A549 (cell line): ENCODE measurements at regions not wholly inside any gene's neighbourhood (a gene's known extent, or its start where the extent isn't known, plus 50 kb on each side); places are given as distances from the start of the nearest gene placed in this dataset.

Experiments used
- ATAC-seq, 2 experiments: fragments of 200-7000 bp in 1 of 2; fragments of >200 bp in 1 of 2; cut with Nextera tagmentation in 1 of 2; cut with Tn5 transposase in 1 of 2; 3 replicates each; pipeline versions ENCODE4 v1.8.0 to v1.9.1; 2018 to 2020; ENCODE audit warnings: mild to moderate bottlenecking in 1 of 2, moderate library complexity in 1 of 2
- CTCF ChIA-PET: fragments of 300-600 bp; sonication (Branson Sonifier 250); formaldehyde crosslinking; extraction: SDS; loops from one replicate; lab custom pipeline; 2021; ENCODE audit warnings: antibody characterized with exemption, inconsistent platforms; lab: Yijun Ruan, JAX
- POLR2A ChIA-PET: fragments of 350-600 bp; formaldehyde crosslinking; extraction: SDS; loops from one replicate; lab custom pipeline; 2021; ENCODE audit warnings: antibody characterized with exemption, inconsistent platforms; lab: Yijun Ruan, JAX
- DNase-seq, 2 experiments: peaks; one replicate each; pipeline versions ENCODE4 v3.0.0 to v3.0.0-alpha.2; 2011 to 2016; ENCODE audit warnings: low read depth in 1 of 2, low spot score in 1 of 2
- FAIRE-seq: peaks from 2 replicates; lab custom pipeline; 2011; peaks lifted over from hg19 to GRCh38; lab: Jason Lieb, UNC
- H3K27ac ChIP-seq, 2 experiments: fragments of >200 bp; sonication (Bioruptor Twin); formaldehyde crosslinking; 3 replicates each; pipeline ENCODE4 v1.5.1; 2016 to 2017
- H3K4me1 ChIP-seq: fragments of >200 bp; sonication (Bioruptor Twin); formaldehyde crosslinking; 3 replicates; pipeline ENCODE4 v1.6.1; 2016
- H3K4me2 ChIP-seq: fragments of >200 bp; sonication (Bioruptor Twin); formaldehyde crosslinking; 3 replicates; pipeline ENCODE4 v1.6.1; 2016
- H3K4me3 ChIP-seq: fragments of >200 bp; sonication (Bioruptor Twin); formaldehyde crosslinking; 3 replicates; pipeline ENCODE4 v1.5.1; 2016
- H3K9me3 ChIP-seq: fragments of >200 bp; sonication (Bioruptor Twin); formaldehyde crosslinking; 3 replicates; pipeline ENCODE4 v1.6.1; 2016
- CHD2 ChIP-seq: fragments of 150-350 bp; IDR thresholded peaks from 2 replicates; pipeline ENCODE4 v1.6.1; 2014; ENCODE audit warnings: low read length; ENCODE audit not compliant: partially characterized antibody
- FOXS1 ChIP-seq: fragments of 250-450 bp; sonication (Bioruptor Pico); IDR thresholded peaks from 2 replicates; pipeline ENCODE4 v1.5.0; 2020; ENCODE audit warnings: mild to moderate bottlenecking, moderate library complexity
- GATA3 ChIP-seq: IDR thresholded peaks from 2 replicates; pipeline ENCODE4 v1.6.1; 2012; ENCODE audit warnings: borderline replicate concordance
- HEYL ChIP-seq: fragments of 250-450 bp; sonication (Bioruptor Pico); IDR thresholded peaks from 2 replicates; pipeline ENCODE4 v1.8.0; 2021; ENCODE audit warnings: mild to moderate bottlenecking, moderate library complexity
- HOXB5 ChIP-seq: fragments of 250-450 bp; sonication (Bioruptor Pico); IDR thresholded peaks from 2 replicates; pipeline ENCODE4 v1.5.0; 2020; ENCODE audit warnings: mild to moderate bottlenecking, moderate library complexity
- JUN ChIP-seq, 2 experiments: fragments of >200 bp; sonication (Bioruptor Twin); formaldehyde crosslinking; IDR thresholded peaks; 2 replicates in 1 of 2; 3 replicates in 1 of 2; pipeline ENCODE4 v1.6.1; 2016 to 2017
- KDM5A ChIP-seq: fragments of 200-600 bp; sonication (generic); IDR thresholded peaks from 2 replicates; pipeline ENCODE4 v1.6.1; 2016; ENCODE audit warnings: antibody characterized with exemption, mild to moderate bottlenecking
- MAFK ChIP-seq: fragments of 450-650 bp; IDR thresholded peaks from 2 replicates; pipeline ENCODE4 v1.6.1; 2014; ENCODE audit not compliant: partially characterized antibody
- NFE2L2 ChIP-seq: fragments of 150-350 bp; conservative IDR thresholded peaks from 2 replicates; pipeline ENCODE4 v1.6.1; 2014; ENCODE audit warnings: low read length
- POLR2A ChIP-seq: IDR thresholded peaks from 2 replicates; pipeline ENCODE4 v1.6.1; 2012; ENCODE audit warnings: mild to moderate bottlenecking, low read length
- RAD21 ChIP-seq, 2 experiments: fragments of >200 bp in 1 of 2; sonication (Bioruptor Twin) in 1 of 2; formaldehyde crosslinking in 1 of 2; IDR thresholded peaks in 1 of 2; conservative IDR thresholded peaks in 1 of 2; 2 replicates in 1 of 2; 3 replicates in 1 of 2; pipeline ENCODE4 v1.6.1; 2012 to 2018; ENCODE audit warnings: inconsistent platforms in 1 of 2
- RARB ChIP-seq: fragments of 250-450 bp; sonication (Bioruptor Pico); IDR thresholded peaks from 2 replicates; pipeline ENCODE4 v1.8.0; 2021; ENCODE audit warnings: mild to moderate bottlenecking, moderate library complexity
- RNF2 ChIP-seq: fragments of 200-600 bp; sonication (generic); IDR thresholded peaks from 2 replicates; pipeline ENCODE4 v1.6.1; 2016; ENCODE audit warnings: low read depth, mild to moderate bottlenecking, antibody characterized with exemption, moderate library complexity, borderline replicate concordance
- SMC3 ChIP-seq: fragments of >200 bp; sonication (Bioruptor Twin); formaldehyde crosslinking; IDR thresholded peaks from 3 replicates; pipeline ENCODE4 v1.6.1; 2018; ENCODE audit warnings: inconsistent platforms
- TFCP2L1 ChIP-seq: fragments of 250-450 bp; sonication (Bioruptor Pico); IDR thresholded peaks from 2 replicates; pipeline ENCODE4 v1.5.0; 2021; ENCODE audit warnings: mild to moderate bottlenecking
- ZFP36 ChIP-seq: fragments of 450-650 bp; IDR thresholded peaks from 2 replicates; pipeline ENCODE4 v1.6.1; 2014; ENCODE audit warnings: borderline replicate concordance; ENCODE audit not compliant: partially characterized antibody
- ZNF302 ChIP-seq: fragments of 250-450 bp; sonication (Bioruptor Pico); IDR thresholded peaks from 2 replicates; pipeline ENCODE4 v1.9.0; 2021; ENCODE audit warnings: inconsistent platforms, mild to moderate bottlenecking, moderate library complexity
- WGBS: methylation state at CpG from one replicate; pipeline ENCODE4 v1.1.6; 2017; ENCODE audit errors: missing lambda C conversion rate; 5-methylcytosine and 5-hydroxymethylcytosine counted together
- TF ChIP-seq, protein P1 (sequence below): fragments of 450-650 bp; IDR thresholded peaks from 2 replicates; pipeline ENCODE4 v1.6.1; 2014; ENCODE audit warnings: antibody characterized with exemption
- TF ChIP-seq, protein P2 (sequence below): fragments of >200 bp; sonication (Bioruptor Twin); formaldehyde crosslinking; IDR thresholded peaks from 3 replicates; pipeline ENCODE4 v1.5.1; 2016
- TF ChIP-seq, protein P3 (sequence below): fragments of 250-450 bp; sonication (Bioruptor Pico); IDR thresholded peaks from 2 replicates; pipeline ENCODE4 v1.5.0; 2020; ENCODE audit warnings: low read depth, mild to moderate bottlenecking, moderate library complexity
- TF ChIP-seq, protein P4 (sequence below): IDR thresholded peaks from 2 replicates; pipeline ENCODE4 v1.6.1; 2012
- TF ChIP-seq, protein P5 (sequence below): IDR thresholded peaks from 2 replicates; pipeline ENCODE4 v1.6.1; 2012; ENCODE audit warnings: low read depth, borderline replicate concordance

DNA sequence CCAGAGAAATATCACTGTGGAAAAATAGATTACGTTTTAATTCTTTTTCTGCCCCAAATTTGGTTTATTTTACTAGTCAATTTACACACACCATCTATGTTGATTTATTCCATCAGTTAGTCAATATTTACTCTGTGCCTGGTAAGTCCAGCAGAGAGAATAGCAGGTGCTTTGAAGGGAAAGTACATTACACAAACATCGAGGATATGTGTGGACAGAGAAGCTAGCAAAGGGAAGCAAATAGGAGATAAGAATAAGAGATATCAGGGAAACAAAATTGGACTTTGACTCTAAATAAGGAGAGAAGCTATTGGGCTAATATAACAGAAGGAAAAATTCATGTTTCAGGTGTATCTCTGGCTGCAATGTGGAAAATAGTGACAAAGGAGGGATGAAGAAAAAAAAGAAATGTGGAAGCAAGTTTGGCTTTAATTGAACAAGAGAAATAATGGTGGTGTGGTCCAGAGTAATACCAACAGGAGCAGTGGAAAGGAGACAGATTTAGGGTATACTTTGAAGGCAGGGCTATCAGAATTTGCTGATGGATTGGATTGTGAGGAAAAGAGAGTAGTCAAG is 587.7 kb upstream of the CDH6 start (continued):
- TF ChIP-seq HOXB5 = no peak
- no peak for TF ChIP-seq CHD2
- TF ChIP-seq RAD21 (conservative IDR thresholded peaks at IDR 0.05 in 1 of 2, IDR thresholded peaks at IDR 0.05 in 1 of 2) = no peak
- TF ChIP-seq FOXS1 = no peak

DNA sequence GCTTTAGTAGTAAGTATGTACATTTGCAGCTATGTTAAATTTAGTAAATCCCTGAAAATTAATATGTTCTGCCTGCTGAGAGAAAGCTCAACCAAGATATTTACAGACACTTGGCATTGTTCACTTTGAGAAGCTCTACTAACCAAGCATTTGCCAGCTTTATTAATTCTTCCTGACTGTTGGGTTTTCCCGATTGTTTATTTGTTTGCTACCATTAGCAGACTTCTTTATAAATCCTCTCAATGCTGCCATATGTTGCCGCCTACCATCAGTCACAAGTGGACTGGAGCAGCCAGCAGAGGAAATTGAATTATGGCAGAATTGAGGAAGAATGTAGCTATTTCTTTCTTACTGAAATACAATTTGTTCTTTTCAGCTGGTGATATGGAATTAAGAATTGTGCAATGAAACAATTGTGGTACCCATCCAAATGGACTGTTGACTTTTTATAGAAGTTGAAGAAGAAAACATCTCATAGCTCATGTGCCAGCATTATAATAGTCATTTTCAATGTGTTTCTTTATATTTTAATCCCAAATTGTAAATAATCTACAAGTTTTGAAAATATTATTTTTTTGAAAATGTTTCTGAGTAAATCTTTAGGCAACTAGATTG is 588.7 kb upstream of the CDH6 start:
- CTCF ChIA-PET = no interaction called here
- POLR2A ChIA-PET = interaction anchor here (0.6 kb wide), 1 partner anchor 99 kb away, joined by 3 read pairs; no protein-coding TSS in a partner anchor
- TF ChIP-seq NFE2L2 (no peak), HEYL (no peak), POLR2A (no peak), RAD21 (conservative IDR thresholded peaks at IDR 0.05 in 1 of 2, IDR thresholded peaks at IDR 0.05 in 1 of 2) (no peak), MAFK (no peak), KDM5A (no peak), ZNF302 (CRISPR knock-in tag) (no peak), TFCP2L1 (CRISPR knock-in tag) (no peak), RARB (CRISPR knock-in tag) (no peak), ZFP36 (no peak), RNF2 (no peak), JUN (IDR thresholded peaks at IDR 0.05) (no peak), SMC3 (no peak), GATA3 (no peak)
- TF ChIP-seq, protein P1, sequence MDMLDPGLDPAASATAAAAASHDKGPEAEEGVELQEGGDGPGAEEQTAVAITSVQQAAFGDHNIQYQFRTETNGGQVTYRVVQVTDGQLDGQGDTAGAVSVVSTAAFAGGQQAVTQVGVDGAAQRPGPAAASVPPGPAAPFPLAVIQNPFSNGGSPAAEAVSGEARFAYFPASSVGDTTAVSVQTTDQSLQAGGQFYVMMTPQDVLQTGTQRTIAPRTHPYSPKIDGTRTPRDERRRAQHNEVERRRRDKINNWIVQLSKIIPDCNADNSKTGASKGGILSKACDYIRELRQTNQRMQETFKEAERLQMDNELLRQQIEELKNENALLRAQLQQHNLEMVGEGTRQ = no peak
- TF ChIP-seq, protein P2, sequence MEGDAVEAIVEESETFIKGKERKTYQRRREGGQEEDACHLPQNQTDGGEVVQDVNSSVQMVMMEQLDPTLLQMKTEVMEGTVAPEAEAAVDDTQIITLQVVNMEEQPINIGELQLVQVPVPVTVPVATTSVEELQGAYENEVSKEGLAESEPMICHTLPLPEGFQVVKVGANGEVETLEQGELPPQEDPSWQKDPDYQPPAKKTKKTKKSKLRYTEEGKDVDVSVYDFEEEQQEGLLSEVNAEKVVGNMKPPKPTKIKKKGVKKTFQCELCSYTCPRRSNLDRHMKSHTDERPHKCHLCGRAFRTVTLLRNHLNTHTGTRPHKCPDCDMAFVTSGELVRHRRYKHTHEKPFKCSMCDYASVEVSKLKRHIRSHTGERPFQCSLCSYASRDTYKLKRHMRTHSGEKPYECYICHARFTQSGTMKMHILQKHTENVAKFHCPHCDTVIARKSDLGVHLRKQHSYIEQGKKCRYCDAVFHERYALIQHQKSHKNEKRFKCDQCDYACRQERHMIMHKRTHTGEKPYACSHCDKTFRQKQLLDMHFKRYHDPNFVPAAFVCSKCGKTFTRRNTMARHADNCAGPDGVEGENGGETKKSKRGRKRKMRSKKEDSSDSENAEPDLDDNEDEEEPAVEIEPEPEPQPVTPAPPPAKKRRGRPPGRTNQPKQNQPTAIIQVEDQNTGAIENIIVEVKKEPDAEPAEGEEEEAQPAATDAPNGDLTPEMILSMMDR = no peak
- TF ChIP-seq, protein P3, sequence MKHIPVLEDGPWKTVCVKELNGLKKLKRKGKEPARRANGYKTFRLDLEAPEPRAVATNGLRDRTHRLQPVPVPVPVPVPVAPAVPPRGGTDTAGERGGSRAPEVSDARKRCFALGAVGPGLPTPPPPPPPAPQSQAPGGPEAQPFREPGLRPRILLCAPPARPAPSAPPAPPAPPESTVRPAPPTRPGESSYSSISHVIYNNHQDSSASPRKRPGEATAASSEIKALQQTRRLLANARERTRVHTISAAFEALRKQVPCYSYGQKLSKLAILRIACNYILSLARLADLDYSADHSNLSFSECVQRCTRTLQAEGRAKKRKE (CRISPR knock-in tag) = no peak
- TF ChIP-seq, protein P4, sequence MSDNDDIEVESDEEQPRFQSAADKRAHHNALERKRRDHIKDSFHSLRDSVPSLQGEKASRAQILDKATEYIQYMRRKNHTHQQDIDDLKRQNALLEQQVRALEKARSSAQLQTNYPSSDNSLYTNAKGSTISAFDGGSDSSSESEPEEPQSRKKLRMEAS = no peak
- TF ChIP-seq, protein P5, sequence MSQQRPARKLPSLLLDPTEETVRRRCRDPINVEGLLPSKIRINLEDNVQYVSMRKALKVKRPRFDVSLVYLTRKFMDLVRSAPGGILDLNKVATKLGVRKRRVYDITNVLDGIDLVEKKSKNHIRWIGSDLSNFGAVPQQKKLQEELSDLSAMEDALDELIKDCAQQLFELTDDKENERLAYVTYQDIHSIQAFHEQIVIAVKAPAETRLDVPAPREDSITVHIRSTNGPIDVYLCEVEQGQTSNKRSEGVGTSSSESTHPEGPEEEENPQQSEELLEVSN = no peak
- TF ChIP-seq, all 56 proteins: peak for 0

More for the DNA sequence above, 588.7 kb upstream of the CDH6 start:
- FAIRE-seq (no peak), ATAC-seq (no peak), DNase-seq (no peak)
- Histone ChIP-seq H3K4me3 (no peak overlapping the region), H3K4me2 (no peak overlapping the region), H3K27ac (no peak overlapping the region), H3K9me3 (no peaks in the 10 kb centered on the region), H3K4me1 (no peaks in the 10 kb centered on the region)
- 65% methylated on average over 2 of the region's 2 CpGs for WGBS
